ENCODE measurements at regions not wholly inside any gene's neighbourhood (a gene's known extent, or its start where the extent isn't known, plus 50 kb on each side); places are given as distances from the start of the nearest gene placed in this dataset.
A peak's percentile ranks its signal among the peaks of the same experiment; 100 is the strongest.

GRCh38 chr20:10972219-10972860 is 298.5 kb upstream of the JAG1 start:
- Histone ChIP-seq H3K36me3 (ENCODE audit: control insufficient read depth, insufficient read depth, low read length) (no peaks in the 10 kb centered on the region), H3K27me3 (ENCODE audit: control insufficient read depth, insufficient read depth, low read length) (no peaks in the 10 kb centered on the region), H3K4me3 (ENCODE audit: low read depth, low read length) (no peak overlapping the region)
- TF ChIP-seq CTCF (IDR thresholded peaks at IDR 0.05; ENCODE audit: insufficient read depth, low read length, poor library complexity, severe bottlenecking): no peak
- no peak for DNase-seq (ENCODE audit: low read depth)

GRCh38 chr20:10976051-10976450 is 302.3 kb upstream of the JAG1 start:
- H3K27me3 ChIP-seq (ENCODE audit: control insufficient read depth, insufficient read depth, low read length): no peaks in the 10 kb centered on the region
- no peaks in the 10 kb centered on the region for H3K36me3 ChIP-seq (ENCODE audit: control insufficient read depth, insufficient read depth, low read length)
- DNase-seq (ENCODE audit: low read depth): no peak
- TF ChIP-seq CTCF (IDR thresholded peaks at IDR 0.05; ENCODE audit: insufficient read depth, low read length, poor library complexity, severe bottlenecking): no peak
- H3K4me3 ChIP-seq (ENCODE audit: low read depth, low read length): no peak overlapping the region

GRCh38 chr20:10978019-10978702 is 304.4 kb upstream of the JAG1 start:
- Histone ChIP-seq H3K27me3 (ENCODE audit: control insufficient read depth, insufficient read depth, low read length) (no peaks in the 10 kb centered on the region), H3K4me3 (ENCODE audit: low read depth, low read length) (no peak overlapping the region), H3K36me3 (ENCODE audit: control insufficient read depth, insufficient read depth, low read length) (no peaks in the 10 kb centered on the region)
- no peak for DNase-seq (ENCODE audit: low read depth)
- no peak for TF ChIP-seq CTCF (IDR thresholded peaks at IDR 0.05; ENCODE audit: insufficient read depth, low read length, poor library complexity, severe bottlenecking)

- no peaks in the 10 kb centered on the region for H3K36me3 ChIP-seq (ENCODE audit: control insufficient read depth, insufficient read depth, low read length)
- no peak for TF ChIP-seq CTCF (IDR thresholded peaks at IDR 0.05; ENCODE audit: insufficient read depth, low read length, poor library complexity, severe bottlenecking)
- DNase-seq (ENCODE audit: low read depth): no peak
- no peaks in the 10 kb centered on the region for H3K27me3 ChIP-seq (ENCODE audit: control insufficient read depth, insufficient read depth, low read length)
- H3K4me3 ChIP-seq (ENCODE audit: low read depth, low read length): no peak overlapping the region
Observed at GRCh38 chr20:10978713-10979112, 304.9 kb upstream of the JAG1 start.

GRCh38 chr20:10982692-10983091 is 308.9 kb upstream of the JAG1 start:
- no peaks in the 10 kb centered on the region for H3K27me3 ChIP-seq (ENCODE audit: control insufficient read depth, insufficient read depth, low read length)
- H3K4me3 ChIP-seq (ENCODE audit: low read depth, low read length): no peak overlapping the region
- no peak for TF ChIP-seq CTCF (IDR thresholded peaks at IDR 0.05; ENCODE audit: insufficient read depth, low read length, poor library complexity, severe bottlenecking)
- peak; percentile 87 for DNase-seq (ENCODE audit: low read depth)
- no peaks in the 10 kb centered on the region for H3K36me3 ChIP-seq (ENCODE audit: control insufficient read depth, insufficient read depth, low read length)

- no peak overlapping the region for H3K4me3 ChIP-seq (ENCODE audit: low read depth, low read length)
- no peak for TF ChIP-seq CTCF (IDR thresholded peaks at IDR 0.05; ENCODE audit: insufficient read depth, low read length, poor library complexity, severe bottlenecking)
- DNase-seq (ENCODE audit: low read depth): no peak
- H3K27me3 ChIP-seq (ENCODE audit: control insufficient read depth, insufficient read depth, low read length): no peaks in the 10 kb centered on the region
- no peaks in the 10 kb centered on the region for H3K36me3 ChIP-seq (ENCODE audit: control insufficient read depth, insufficient read depth, low read length)
Observed at GRCh38 chr20:10984294-10984693, 310.5 kb upstream of the JAG1 start.
